ENCODE measurements at regions not wholly inside any gene's neighbourhood (a gene's known extent, or its start where the extent isn't known, plus 50 kb on each side); places are given as distances from the start of the nearest gene placed in this dataset.

- 92 to 93% (median 92%) methylated on average over 11 of the region's 11 CpGs for WGBS, 3 donors
- DNase-seq (no peak), ATAC-seq (no peak)
- no peaks in the 10 kb centered on the region for H3K4me1 ChIP-seq
- no peak overlapping the region for H3K27ac ChIP-seq
- H3K9me3 ChIP-seq, result no peaks in the 10 kb centered on the region
- H3K27me3 ChIP-seq (ENCODE audit: insufficient read depth in 3 of 3, low read length in 2 of 3), result no peaks in the 10 kb centered on the region
- H3K4me3 ChIP-seq, result no peak overlapping the region
- intact Hi-C loops (cut with DNase I), result no loop called here
- H3K36me3 ChIP-seq (ENCODE audit: insufficient read depth in 1 of 2, low read depth in 1 of 2), result no peaks in the 10 kb centered on the region
- TF ChIP-seq CTCF (IDR thresholded peaks at IDR 0.05), result no peak
Measured at GRCh38 chr2:107545066-107545465, 281.6 kb upstream of the RGPD4 start.

GRCh38 chr2:107545851-107546250 lies 280.8 kb upstream of the RGPD4 start:
- DNase-seq, result no peak
- H3K9me3 ChIP-seq, result no peaks in the 10 kb centered on the region
- H3K36me3 ChIP-seq (ENCODE audit: insufficient read depth in 1 of 2, low read depth in 1 of 2), result no peaks in the 10 kb centered on the region
- intact Hi-C loops (cut with DNase I), result no loop called here
- WGBS, 3 donors, result 43 to 48% (median 43%) methylated on average over 4 of the region's 4 CpGs
- H3K4me1 ChIP-seq, result no peaks in the 10 kb centered on the region
- no peak for TF ChIP-seq CTCF (IDR thresholded peaks at IDR 0.05)
- H3K4me3 ChIP-seq, result no peak overlapping the region
- no peaks in the 10 kb centered on the region for H3K27me3 ChIP-seq (ENCODE audit: insufficient read depth in 3 of 3, low read length in 2 of 3)
- H3K27ac ChIP-seq, result no peak overlapping the region
- ATAC-seq, result no peak

GRCh38 chr2:107548216-107548615 lies 278.5 kb upstream of the RGPD4 start:
- Histone ChIP-seq H3K9me3 (no peaks in the 10 kb centered on the region), H3K36me3 (ENCODE audit: insufficient read depth in 1 of 2, low read depth in 1 of 2) (no peaks in the 10 kb centered on the region), H3K4me1 (no peaks in the 10 kb centered on the region), H3K4me3 (no peak overlapping the region), H3K27ac (no peak overlapping the region), H3K27me3 (ENCODE audit: insufficient read depth in 3 of 3, low read length in 2 of 3) (no peaks in the 10 kb centered on the region)
- intact Hi-C loops (cut with DNase I), result no loop called here
- no peak for ATAC-seq
- no peak for TF ChIP-seq CTCF (IDR thresholded peaks at IDR 0.05)
- DNase-seq, result no peak
- 46 to 74% (median 65%) methylated on average over 1 of the region's 1 CpG for WGBS, 3 donors

- intact Hi-C loops (cut with DNase I), result no loop called here
- H3K36me3 ChIP-seq (ENCODE audit: insufficient read depth in 1 of 2, low read depth in 1 of 2), result no peaks in the 10 kb centered on the region
- peaks cover 4% of the 10 kb centered on the region for H3K9me3 ChIP-seq
- H3K4me1 ChIP-seq, result no peaks in the 10 kb centered on the region
- no peaks in the 10 kb centered on the region for H3K27me3 ChIP-seq (ENCODE audit: insufficient read depth in 3 of 3, low read length in 2 of 3)
- TF ChIP-seq CTCF (IDR thresholded peaks at IDR 0.05), result no peak
- WGBS, 3 donors, result 61 to 68% (median 63%) methylated on average over 2 of the region's 2 CpGs
- no peak for ATAC-seq
- no peak overlapping the region for H3K27ac ChIP-seq
- DNase-seq, result no peak
- no peak overlapping the region for H3K4me3 ChIP-seq
Measured at GRCh38 chr2:107553046-107553445, 273.6 kb upstream of the RGPD4 start.

GRCh38 chr2:107553539-107553938 lies 273.2 kb upstream of the RGPD4 start:
- no peak for ATAC-seq
- Histone ChIP-seq H3K4me3 (no peak overlapping the region), H3K27ac (no peak overlapping the region), H3K9me3 (peaks cover 4% of the 10 kb centered on the region), H3K27me3 (ENCODE audit: insufficient read depth in 3 of 3, low read length in 2 of 3) (no peaks in the 10 kb centered on the region), H3K4me1 (no peaks in the 10 kb centered on the region), H3K36me3 (ENCODE audit: insufficient read depth in 1 of 2, low read depth in 1 of 2) (no peaks in the 10 kb centered on the region)
- 62 to 65% (median 62%) methylated on average over 5 of the region's 5 CpGs for WGBS, 3 donors
- DNase-seq, result no peak
- intact Hi-C loops (cut with DNase I), result no loop called here
- no peak for TF ChIP-seq CTCF (IDR thresholded peaks at IDR 0.05)

Measured in psoas muscle (tissue), 7 donors.